ENCODE measurements at regions not wholly inside any gene's neighbourhood (a gene's known extent, or its start where the extent isn't known, plus 50 kb on each side); places are given as distances from the start of the nearest gene placed in this dataset.
"Not testable (repeated sequence)": the region's sequence is repeated elsewhere in the genome, so short reads cannot be mapped to it uniquely, and the experiment has no call there.

- ATAC-seq (no peak), DNase-seq (no peak)
- intact Hi-C loops (cut with DNase I) = no loop called here
- no peak overlapping the region for H3K4me3 ChIP-seq
- TF ChIP-seq POLR2A (IDR thresholded peaks at IDR 0.05) = no peak
- TF ChIP-seq, protein P1, sequence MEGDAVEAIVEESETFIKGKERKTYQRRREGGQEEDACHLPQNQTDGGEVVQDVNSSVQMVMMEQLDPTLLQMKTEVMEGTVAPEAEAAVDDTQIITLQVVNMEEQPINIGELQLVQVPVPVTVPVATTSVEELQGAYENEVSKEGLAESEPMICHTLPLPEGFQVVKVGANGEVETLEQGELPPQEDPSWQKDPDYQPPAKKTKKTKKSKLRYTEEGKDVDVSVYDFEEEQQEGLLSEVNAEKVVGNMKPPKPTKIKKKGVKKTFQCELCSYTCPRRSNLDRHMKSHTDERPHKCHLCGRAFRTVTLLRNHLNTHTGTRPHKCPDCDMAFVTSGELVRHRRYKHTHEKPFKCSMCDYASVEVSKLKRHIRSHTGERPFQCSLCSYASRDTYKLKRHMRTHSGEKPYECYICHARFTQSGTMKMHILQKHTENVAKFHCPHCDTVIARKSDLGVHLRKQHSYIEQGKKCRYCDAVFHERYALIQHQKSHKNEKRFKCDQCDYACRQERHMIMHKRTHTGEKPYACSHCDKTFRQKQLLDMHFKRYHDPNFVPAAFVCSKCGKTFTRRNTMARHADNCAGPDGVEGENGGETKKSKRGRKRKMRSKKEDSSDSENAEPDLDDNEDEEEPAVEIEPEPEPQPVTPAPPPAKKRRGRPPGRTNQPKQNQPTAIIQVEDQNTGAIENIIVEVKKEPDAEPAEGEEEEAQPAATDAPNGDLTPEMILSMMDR (IDR thresholded peaks at IDR 0.05) = no peak
- no peak overlapping the region for H3K27ac ChIP-seq
- WGBS, 2 donors = 56 to 59% methylated on average over 6 of the region's 6 CpGs
- H3K4me1 ChIP-seq = no peaks in the 10 kb centered on the region
- H3K9me3 ChIP-seq = no peaks in the 10 kb centered on the region
- no peaks in the 10 kb centered on the region for H3K27me3 ChIP-seq
- no peaks in the 10 kb centered on the region for H3K36me3 ChIP-seq (replicated peaks in 1 of 2; ENCODE audit: insufficient read depth in 1 of 2, low read depth in 2 of 2)
Observed at GRCh38 chr4:27789773-27790172, 929.1 kb downstream of the STIM2 start.

GRCh38 chr4:27790911-27791310 lies 930.3 kb downstream of the STIM2 start:
- H3K27me3 ChIP-seq = no peaks in the 10 kb centered on the region
- no peaks in the 10 kb centered on the region for H3K9me3 ChIP-seq
- no peak overlapping the region for H3K4me3 ChIP-seq
- no peaks in the 10 kb centered on the region for H3K4me1 ChIP-seq
- no peaks in the 10 kb centered on the region for H3K36me3 ChIP-seq (replicated peaks in 1 of 2; ENCODE audit: insufficient read depth in 1 of 2, low read depth in 2 of 2)
- H3K27ac ChIP-seq = no peak overlapping the region
- DNase-seq = no peak
- TF ChIP-seq, protein P1 (IDR thresholded peaks at IDR 0.05) = no peak
- no peak for TF ChIP-seq POLR2A (IDR thresholded peaks at IDR 0.05)
- ATAC-seq = no peak
- intact Hi-C loops (cut with DNase I) = no loop called here
- 51 to 61% methylated on average over 5 of the region's 5 CpGs for WGBS, 2 donors

DNA sequence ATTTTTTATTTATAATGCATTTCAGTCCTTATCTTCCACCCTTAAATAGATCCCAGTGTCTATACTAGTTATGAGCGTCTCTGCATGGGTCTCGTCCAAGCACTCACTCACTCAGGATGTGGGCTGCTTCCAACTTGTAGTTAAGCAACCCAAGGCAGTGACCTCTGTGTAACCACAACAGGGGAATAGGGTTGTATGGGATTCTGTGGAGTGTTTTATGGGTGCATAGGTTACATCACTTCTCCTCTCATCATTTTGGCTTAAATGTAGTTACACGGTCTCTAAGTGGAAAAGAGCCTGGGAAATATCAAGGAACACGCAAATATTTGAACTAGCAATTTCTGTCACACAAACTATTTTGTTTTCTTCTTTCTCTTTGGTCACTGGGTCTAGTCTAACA lies 931.0 kb downstream of the STIM2 start:
- H3K4me3 ChIP-seq = no peak overlapping the region
- no peak for TF ChIP-seq POLR2A (IDR thresholded peaks at IDR 0.05)
- TF ChIP-seq, protein P1 (IDR thresholded peaks at IDR 0.05) = no peak
- DNase-seq (no peak), ATAC-seq (no peak)
- no peaks in the 10 kb centered on the region for H3K36me3 ChIP-seq (replicated peaks in 1 of 2; ENCODE audit: insufficient read depth in 1 of 2, low read depth in 2 of 2)
- no peaks in the 10 kb centered on the region for H3K27me3 ChIP-seq
- no peak overlapping the region for H3K27ac ChIP-seq
- intact Hi-C loops (cut with DNase I) = no loop called here
- H3K4me1 ChIP-seq = no peaks in the 10 kb centered on the region
- WGBS, 2 donors = 52 to 62% methylated on average over 4 of the region's 4 CpGs
- no peaks in the 10 kb centered on the region for H3K9me3 ChIP-seq

GRCh38 chr4:27807207-27807606 lies 946.6 kb downstream of the STIM2 start:
- intact Hi-C loops (cut with DNase I) = no loop called here
- TF ChIP-seq POLR2A (IDR thresholded peaks at IDR 0.05) = no peak
- TF ChIP-seq, protein P1 (IDR thresholded peaks at IDR 0.05) = no peak

DNA sequence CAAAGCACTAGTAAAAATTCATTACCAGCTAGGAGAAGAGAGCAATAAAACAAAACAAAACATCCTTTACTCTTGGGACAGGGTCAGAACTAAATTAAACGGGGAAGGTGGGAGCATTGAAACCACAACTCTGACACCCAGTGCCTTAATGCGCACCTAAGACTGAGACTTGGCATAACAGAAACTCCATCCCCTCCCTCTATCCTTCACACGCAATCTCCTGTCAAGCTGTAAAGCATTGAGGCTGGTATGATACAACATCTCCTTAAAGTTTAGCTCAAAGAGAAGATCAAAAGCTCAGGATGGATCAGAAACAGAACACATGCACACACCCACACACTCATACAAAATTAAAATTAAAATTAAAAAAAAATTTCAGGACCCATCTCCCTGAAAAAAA lies 951.3 kb downstream of the STIM2 start:
- TF ChIP-seq POLR2A (IDR thresholded peaks at IDR 0.05) = no peak
- TF ChIP-seq, protein P1 (IDR thresholded peaks at IDR 0.05) = no peak
- no peak for ATAC-seq
- intact Hi-C loops (cut with DNase I) = no loop called here
- Histone ChIP-seq H3K36me3 (replicated peaks in 1 of 2; ENCODE audit: insufficient read depth in 1 of 2, low read depth in 2 of 2) (no peaks in the 10 kb centered on the region), H3K4me1 (no peaks in the 10 kb centered on the region), H3K27ac (no peak overlapping the region), H3K9me3 (no peaks in the 10 kb centered on the region), H3K27me3 (no peaks in the 10 kb centered on the region), H3K4me3 (no peak overlapping the region)
- WGBS, 2 donors = 76 to 78% methylated on average over 3 of the region's 3 CpGs
- no peak for DNase-seq

More at GRCh38 chr4:27807207-27807606, 946.6 kb downstream of the STIM2 start:
- Histone ChIP-seq H3K9me3 (no peaks in the 10 kb centered on the region), H3K4me3 (no peak overlapping the region), H3K27ac (no peak overlapping the region), H3K27me3 (no peaks in the 10 kb centered on the region), H3K36me3 (replicated peaks in 1 of 2; ENCODE audit: insufficient read depth in 1 of 2, low read depth in 2 of 2) (no peaks in the 10 kb centered on the region), H3K4me1 (no peaks in the 10 kb centered on the region)
- WGBS, 2 donors = 35 to 41% methylated on average over 3 of the region's 3 CpGs
- DNase-seq (no peak), ATAC-seq (no peak)

DNA sequence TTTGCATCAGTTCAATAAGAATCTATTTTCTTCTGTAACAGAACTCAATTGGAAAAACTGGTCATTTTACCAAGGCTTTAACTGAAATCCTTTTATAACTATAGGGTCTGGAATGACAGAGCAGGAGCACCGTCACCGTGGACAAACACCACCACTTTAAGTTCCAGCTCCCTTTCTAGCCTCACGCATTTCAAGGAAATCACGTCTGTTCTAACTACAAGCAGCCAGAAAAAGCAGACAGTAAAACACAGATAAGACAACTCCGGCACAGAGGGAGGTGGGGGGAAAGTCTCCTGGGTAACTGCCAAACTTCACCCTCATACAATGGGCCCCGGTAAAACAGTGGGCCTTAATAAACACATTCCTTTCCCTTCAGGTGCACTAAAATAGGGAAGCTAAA lies 952.6 kb downstream of the STIM2 start:
- ATAC-seq; H3K36me3 ChIP-seq (replicated peaks in 1 of 2; ENCODE audit: insufficient read depth in 1 of 2, low read depth in 2 of 2); H3K4me3 ChIP-seq; H3K9me3 ChIP-seq; H3K4me1 ChIP-seq; H3K27me3 ChIP-seq; intact Hi-C loops (cut with DNase I); H3K27ac ChIP-seq; DNase-seq: not testable (repeated sequence)
- 5 to 24% methylated on average over 6 of the region's 6 CpGs for WGBS, 2 donors

DNA sequence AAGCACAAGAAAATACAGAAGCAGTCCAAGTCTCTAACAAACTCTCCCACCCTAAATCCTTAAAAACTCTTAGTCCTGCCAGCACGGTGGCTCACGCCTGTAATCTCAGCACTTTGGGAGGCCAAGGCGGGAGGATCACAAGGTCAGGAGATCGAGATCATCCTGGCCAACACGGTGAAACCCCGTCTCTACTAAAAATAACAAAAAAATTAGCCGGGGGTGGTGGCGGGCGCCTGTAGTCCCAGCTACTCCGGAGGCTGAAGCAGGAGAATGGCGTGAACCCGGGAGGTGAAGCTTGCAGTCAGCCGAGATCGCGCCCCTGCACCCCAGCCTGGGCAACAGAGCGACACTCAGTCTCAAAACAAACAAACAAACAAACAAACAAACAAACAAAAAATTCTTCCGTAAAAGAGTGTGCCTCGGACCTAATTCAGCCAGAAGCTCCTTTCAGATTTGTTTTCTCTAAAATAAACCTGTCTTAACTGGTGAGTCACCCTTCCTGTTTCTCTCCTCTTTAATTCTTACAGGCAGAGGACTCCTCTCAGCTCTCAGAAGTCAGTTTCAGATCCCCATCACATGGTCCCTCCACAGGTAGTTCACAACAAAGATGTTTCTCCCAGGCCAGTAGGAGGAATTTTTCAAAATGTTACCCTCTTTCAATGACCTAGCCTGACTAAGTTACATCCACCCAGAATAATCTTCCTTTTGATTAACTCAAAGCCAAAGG lies 953.2 kb downstream of the STIM2 start:
- H3K27me3 ChIP-seq; intact Hi-C loops (cut with DNase I); ATAC-seq; DNase-seq; H3K4me1 ChIP-seq; H3K9me3 ChIP-seq; H3K27ac ChIP-seq; H3K4me3 ChIP-seq; H3K36me3 ChIP-seq (replicated peaks in 1 of 2; ENCODE audit: insufficient read depth in 1 of 2, low read depth in 2 of 2): not testable (repeated sequence)
- WGBS, 2 donors = 80 to 84% methylated on average over 18 of the region's 18 CpGs

All from body of pancreas (tissue), 4 donors.